ENCODE measurements at regions not wholly inside any gene's neighbourhood (a gene's known extent, or its start where the extent isn't known, plus 50 kb on each side); places are given as distances from the start of the nearest gene placed in this dataset.
"Not testable (repeated sequence)": the region's sequence is repeated elsewhere in the genome, so short reads cannot be mapped to it uniquely, and the experiment has no call there.

GRCh38 chr3:69659180-69659910 lies 79.9 kb upstream of the MITF start:
- Histone ChIP-seq H4K20me1 (ENCODE audit: insufficient read depth, low read length) (no peaks in the 10 kb centered on the region), H3K9me3 (ENCODE audit: low read depth, low read length) (no peaks in the 10 kb centered on the region), H3K27ac (ENCODE audit: low read depth, low read length) (no peak overlapping the region), H3K4me1 (ENCODE audit: insufficient read depth, low read length) (no peaks in the 10 kb centered on the region), H3K79me2 (ENCODE audit: insufficient read depth, low read length) (no peaks in the 10 kb centered on the region), H3K27me3 (ENCODE audit: insufficient read depth, low read length) (peaks cover 6% of the 10 kb centered on the region), H3K36me3 (ENCODE audit: insufficient read depth, low read length) (no peaks in the 10 kb centered on the region), H3K4me2 (ENCODE audit: insufficient read depth, low read length) (no peak overlapping the region), H3K4me3 (ENCODE audit: insufficient read depth, low read length) (no peak overlapping the region), H2AFZ (ENCODE audit: low read length) (no peak overlapping the region)
- DNase-seq (ENCODE audit: insufficient read length, low spot score, missing footprints) = no peak
- TF ChIP-seq, protein P1, sequence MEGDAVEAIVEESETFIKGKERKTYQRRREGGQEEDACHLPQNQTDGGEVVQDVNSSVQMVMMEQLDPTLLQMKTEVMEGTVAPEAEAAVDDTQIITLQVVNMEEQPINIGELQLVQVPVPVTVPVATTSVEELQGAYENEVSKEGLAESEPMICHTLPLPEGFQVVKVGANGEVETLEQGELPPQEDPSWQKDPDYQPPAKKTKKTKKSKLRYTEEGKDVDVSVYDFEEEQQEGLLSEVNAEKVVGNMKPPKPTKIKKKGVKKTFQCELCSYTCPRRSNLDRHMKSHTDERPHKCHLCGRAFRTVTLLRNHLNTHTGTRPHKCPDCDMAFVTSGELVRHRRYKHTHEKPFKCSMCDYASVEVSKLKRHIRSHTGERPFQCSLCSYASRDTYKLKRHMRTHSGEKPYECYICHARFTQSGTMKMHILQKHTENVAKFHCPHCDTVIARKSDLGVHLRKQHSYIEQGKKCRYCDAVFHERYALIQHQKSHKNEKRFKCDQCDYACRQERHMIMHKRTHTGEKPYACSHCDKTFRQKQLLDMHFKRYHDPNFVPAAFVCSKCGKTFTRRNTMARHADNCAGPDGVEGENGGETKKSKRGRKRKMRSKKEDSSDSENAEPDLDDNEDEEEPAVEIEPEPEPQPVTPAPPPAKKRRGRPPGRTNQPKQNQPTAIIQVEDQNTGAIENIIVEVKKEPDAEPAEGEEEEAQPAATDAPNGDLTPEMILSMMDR (IDR thresholded peaks at IDR 0.05; ENCODE audit: extremely low read depth, low read depth, low read length) = no peak

DNA sequence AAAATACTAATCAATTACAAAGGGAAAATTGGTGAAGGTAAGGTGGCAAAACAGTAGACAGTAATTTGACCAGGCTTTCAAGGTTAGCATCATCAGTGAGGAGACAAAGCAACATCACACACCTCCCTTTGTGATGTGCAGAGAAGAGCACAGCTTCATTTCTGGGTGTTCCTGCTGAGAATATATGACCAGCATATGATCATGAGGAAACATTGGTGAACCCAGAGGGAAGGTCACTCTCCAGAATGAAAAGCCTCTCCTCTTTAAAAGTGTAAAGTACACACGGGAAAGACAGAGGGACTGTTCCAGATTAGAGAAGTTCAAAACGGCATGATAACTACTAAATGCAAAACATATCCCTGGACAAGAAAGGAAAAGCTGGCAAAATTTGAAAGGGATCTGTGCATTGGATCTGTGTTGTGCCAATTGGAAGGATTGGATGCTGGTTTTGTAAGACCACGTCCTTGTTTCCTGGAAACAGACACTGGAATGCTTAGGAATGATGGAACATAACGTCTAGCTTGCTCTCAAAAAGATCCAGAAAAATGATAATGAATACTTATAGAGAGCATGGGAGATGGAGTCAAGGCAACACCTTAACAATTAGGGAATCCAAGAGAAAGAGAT lies 80.6 kb upstream of the MITF start:
- no peaks in the 10 kb centered on the region for H3K4me1 ChIP-seq (ENCODE audit: insufficient read depth, low read length)
- TF ChIP-seq, protein P1 (IDR thresholded peaks at IDR 0.05; ENCODE audit: extremely low read depth, low read depth, low read length) = no peak
- H2AFZ ChIP-seq (ENCODE audit: low read length) = no peak overlapping the region
- H3K27me3 ChIP-seq (ENCODE audit: insufficient read depth, low read length) = peaks cover 5% of the 10 kb centered on the region
- H3K27ac ChIP-seq (ENCODE audit: low read depth, low read length) = no peak overlapping the region
- H3K9me3 ChIP-seq (ENCODE audit: low read depth, low read length) = no peaks in the 10 kb centered on the region
- H3K4me2 ChIP-seq (ENCODE audit: insufficient read depth, low read length) = no peak overlapping the region
- no peak overlapping the region for H3K4me3 ChIP-seq (ENCODE audit: insufficient read depth, low read length)
- DNase-seq (ENCODE audit: insufficient read length, low spot score, missing footprints) = no peak
- H4K20me1 ChIP-seq (ENCODE audit: insufficient read depth, low read length) = no peaks in the 10 kb centered on the region
- no peaks in the 10 kb centered on the region for H3K79me2 ChIP-seq (ENCODE audit: insufficient read depth, low read length)
- H3K36me3 ChIP-seq (ENCODE audit: insufficient read depth, low read length) = no peaks in the 10 kb centered on the region

- H4K20me1 ChIP-seq (ENCODE audit: insufficient read depth, low read length); DNase-seq (ENCODE audit: insufficient read length, low spot score, missing footprints); H3K27me3 ChIP-seq (ENCODE audit: insufficient read depth, low read length); H3K4me3 ChIP-seq (ENCODE audit: insufficient read depth, low read length); H3K27ac ChIP-seq (ENCODE audit: low read depth, low read length); H2AFZ ChIP-seq (ENCODE audit: low read length); H3K4me1 ChIP-seq (ENCODE audit: insufficient read depth, low read length); H3K4me2 ChIP-seq (ENCODE audit: insufficient read depth, low read length); H3K79me2 ChIP-seq (ENCODE audit: insufficient read depth, low read length); H3K36me3 ChIP-seq (ENCODE audit: insufficient read depth, low read length); H3K9me3 ChIP-seq (ENCODE audit: low read depth, low read length): not testable (repeated sequence)
Observed at GRCh38 chr3:69657030-69657429, 82.2 kb upstream of the MITF start.

- TF ChIP-seq, protein P1 (IDR thresholded peaks at IDR 0.05; ENCODE audit: extremely low read depth, low read depth, low read length) = no peak
- Histone ChIP-seq H3K36me3 (ENCODE audit: insufficient read depth, low read length) (no peaks in the 10 kb centered on the region), H3K9me3 (ENCODE audit: low read depth, low read length) (no peaks in the 10 kb centered on the region), H3K27ac (ENCODE audit: low read depth, low read length) (no peak overlapping the region), H3K4me2 (ENCODE audit: insufficient read depth, low read length) (no peak overlapping the region), H3K27me3 (ENCODE audit: insufficient read depth, low read length) (no peaks in the 10 kb centered on the region), H2AFZ (ENCODE audit: low read length) (no peak overlapping the region), H4K20me1 (ENCODE audit: insufficient read depth, low read length) (no peaks in the 10 kb centered on the region), H3K79me2 (ENCODE audit: insufficient read depth, low read length) (no peaks in the 10 kb centered on the region), H3K4me1 (ENCODE audit: insufficient read depth, low read length) (peaks cover 5% of the 10 kb centered on the region), H3K4me3 (ENCODE audit: insufficient read depth, low read length) (no peak overlapping the region)
- DNase-seq (ENCODE audit: insufficient read length, low spot score, missing footprints) = no peak
Observed at GRCh38 chr3:69651765-69652164, 87.5 kb upstream of the MITF start.

Data from osteoblast (primary cell).